CD4-positive, alpha-beta memory T cell (primary cell): ENCODE measurements at regions not wholly inside any gene's neighbourhood (a gene's known extent, or its start where the extent isn't known, plus 50 kb on each side); places are given as distances from the start of the nearest gene placed in this dataset.

Experiments used
- CTCF ChIA-PET: fragments of 350-600 bp; sonication (Branson Sonifier 250); formaldehyde crosslinking; loops from one replicate; lab custom pipeline; 2021; ENCODE audit warnings: inconsistent platforms; ENCODE audit not compliant: partially characterized antibody; lab: Charles Lee
- POLR2A ChIA-PET: fragments of 350-600 bp; sonication (Branson Sonifier 250); formaldehyde crosslinking; loops from one replicate; lab custom pipeline; 2021; ENCODE audit not compliant: partially characterized antibody; lab: Charles Lee
- DNase-seq, 5 donors: peaks; one replicate each; pipeline versions ENCODE4 v3.0.0 to v3.0.0-alpha.2; 2020 to 2022; ENCODE audit warnings: mixed read lengths in 1 of 5
- H3K27ac ChIP-seq: one replicate; pipeline ENCODE4 v1.7.0; 2013; ENCODE audit warnings: low read depth, low read length
- H3K27me3 ChIP-seq: 2 replicates; pipeline ENCODE4 v1.7.0; 2013; ENCODE audit warnings: mild to moderate bottlenecking, low read length, moderate library complexity; ENCODE audit not compliant: insufficient read depth
- H3K36me3 ChIP-seq: 2 replicates; pipeline ENCODE4 v1.7.0; 2013; ENCODE audit warnings: mild to moderate bottlenecking, low read length, moderate library complexity; ENCODE audit not compliant: insufficient read depth
- H3K4me1 ChIP-seq: 2 replicates; pipeline ENCODE4 v1.7.0; 2013; ENCODE audit warnings: mild to moderate bottlenecking, low read length, moderate library complexity; ENCODE audit not compliant: insufficient read depth
- H3K4me3 ChIP-seq, 2 donors: one replicate each; pipeline ENCODE4 v1.7.0; 2013; ENCODE audit warnings: low read length in 2 of 2, mild to moderate bottlenecking in 1 of 2
- H3K9me3 ChIP-seq, 2 donors: one replicate each; pipeline ENCODE4 v1.7.0; 2013; ENCODE audit warnings: low read length in 2 of 2, control low read depth in 1 of 2; ENCODE audit not compliant: control insufficient read depth in 1 of 2
- H3K27ac Mint-ChIP-seq, 7 donors: one replicate each; pipeline ENCODE4 v1.8.0; 2020 to 2021; ENCODE audit warnings: mixed read lengths in 7 of 7, mild to moderate bottlenecking in 6 of 7, inconsistent platforms in 3 of 7, moderate library complexity in 3 of 7
- H3K27me3 Mint-ChIP-seq, 2 donors: one replicate each; pipeline ENCODE4 v1.8.0; 2020 to 2021; ENCODE audit warnings: mixed read lengths in 2 of 2
- H3K36me3 Mint-ChIP-seq, 2 donors: one replicate each; pipeline ENCODE4 v1.8.0; 2020 to 2021; ENCODE audit warnings: mixed read lengths in 2 of 2, inconsistent platforms in 1 of 2, mild to moderate bottlenecking in 1 of 2
- H3K4me1 Mint-ChIP-seq, 4 donors: one replicate each; pipeline ENCODE4 v1.8.0; 2020 to 2021; ENCODE audit warnings: mixed read lengths in 4 of 4, mild to moderate bottlenecking in 1 of 4
- H3K4me3 Mint-ChIP-seq, 8 donors: one replicate each; pipeline ENCODE4 v1.8.0; 2020 to 2021; ENCODE audit warnings: mixed read lengths in 8 of 8, mild to moderate bottlenecking in 7 of 8, moderate library complexity in 6 of 8, inconsistent platforms in 3 of 8
- H3K9me3 Mint-ChIP-seq, 8 donors: one replicate each; pipeline ENCODE4 v1.8.0; 2020 to 2021; ENCODE audit warnings: mixed read lengths in 8 of 8, mild to moderate bottlenecking in 5 of 8, inconsistent platforms in 3 of 8, moderate library complexity in 1 of 8
- intact Hi-C: fragments of 100-400 bp; cut with micrococcal nuclease; formaldehyde crosslinking; loops from one replicate; pipeline ENCODE4 v1.15.1; 2023

DNA sequence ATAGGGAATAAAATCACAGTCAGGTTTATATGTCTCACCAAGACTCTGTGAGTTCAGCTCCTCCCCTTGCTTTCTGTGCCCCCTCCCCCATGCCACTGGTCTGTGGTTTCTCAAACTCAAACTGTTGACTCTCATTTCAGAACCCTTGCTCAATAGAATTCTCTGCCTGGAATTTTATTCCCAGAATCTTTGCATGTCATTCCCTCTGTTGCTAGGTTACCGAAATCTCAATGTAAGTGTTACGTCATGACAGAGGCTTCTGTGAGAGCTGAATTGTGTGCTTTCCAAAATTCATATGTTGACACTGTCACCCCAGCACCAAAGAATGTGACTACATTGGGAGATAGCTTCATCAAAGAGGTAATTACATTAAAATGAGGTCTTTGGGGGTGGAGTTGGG lies 1938.8 kb downstream of the TP53TG3F start:
- DNase-seq = no peak
- intact Hi-C loops = no loop called here
- no peaks in the 10 kb centered on the region for H3K27me3 Mint-ChIP-seq
- H3K9me3 ChIP-seq = peaks cover 0 to 14% of the 10 kb centered on the region in 2 donors
- H3K4me3 Mint-ChIP-seq = no peak overlapping the region
- H3K27me3 ChIP-seq = no peaks in the 10 kb centered on the region
- no peaks in the 10 kb centered on the region for H3K4me1 ChIP-seq
- ChIA-PET POLR2A (no interaction called here), CTCF (no interaction called here)
- H3K9me3 Mint-ChIP-seq = peaks cover 0 to 50% (median 26%) of the 10 kb centered on the region in 8 donors
- H3K27ac Mint-ChIP-seq = no peak overlapping the region
- H3K4me1 Mint-ChIP-seq = no peaks in the 10 kb centered on the region
- no peaks in the 10 kb centered on the region for H3K36me3 Mint-ChIP-seq
- H3K4me3 ChIP-seq = no peak overlapping the region
- no peaks in the 10 kb centered on the region for H3K36me3 ChIP-seq
- H3K27ac ChIP-seq = no peak overlapping the region

GRCh38 chr16:35399133-35399532 lies 1939.7 kb downstream of the TP53TG3F start:
- no peak for DNase-seq
- H3K27ac Mint-ChIP-seq = no peak overlapping the region
- H3K27me3 Mint-ChIP-seq = no peaks in the 10 kb centered on the region
- no peaks in the 10 kb centered on the region for H3K36me3 Mint-ChIP-seq
- Histone ChIP-seq H3K36me3 (no peaks in the 10 kb centered on the region), H3K4me3 (no peak overlapping the region), H3K4me1 (no peaks in the 10 kb centered on the region), H3K27me3 (no peaks in the 10 kb centered on the region), H3K9me3 (peaks cover 0 to 7% of the 10 kb centered on the region in 2 donors), H3K27ac (no peak overlapping the region)
- H3K9me3 Mint-ChIP-seq = peaks cover 0 to 52% (median 24%) of the 10 kb centered on the region in 8 donors
- ChIA-PET POLR2A (no interaction called here), CTCF (no interaction called here)
- no peaks in the 10 kb centered on the region for H3K4me1 Mint-ChIP-seq
- H3K4me3 Mint-ChIP-seq = no peak overlapping the region
- intact Hi-C loops = no loop called here

DNA sequence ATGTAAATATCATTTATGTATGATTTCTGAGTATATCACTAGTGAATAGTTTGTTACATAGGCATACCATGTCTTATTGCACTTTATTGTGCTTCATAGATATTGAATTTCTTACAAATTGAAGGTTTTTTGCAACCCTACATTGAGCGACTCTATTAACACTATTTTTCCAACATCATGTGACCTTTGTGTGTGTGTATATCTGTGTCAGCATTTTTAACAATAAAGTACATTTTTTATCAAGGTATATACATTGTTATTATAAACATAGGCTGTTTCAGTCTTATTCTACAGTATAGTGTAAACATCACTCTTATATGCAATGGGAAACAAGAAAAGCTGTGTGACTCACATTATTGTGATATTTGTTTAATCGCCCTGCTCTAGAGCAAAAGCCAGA lies 1944.9 kb downstream of the TP53TG3F start:
- Histone ChIP-seq H3K9me3 (no peaks in the 10 kb centered on the region), H3K27ac (no peak overlapping the region), H3K27me3 (no peaks in the 10 kb centered on the region), H3K36me3 (no peaks in the 10 kb centered on the region), H3K4me1 (no peaks in the 10 kb centered on the region), H3K4me3 (no peak overlapping the region)
- ChIA-PET CTCF (no interaction called here), POLR2A (no interaction called here)
- DNase-seq = no peak
- no peaks in the 10 kb centered on the region for H3K36me3 Mint-ChIP-seq
- intact Hi-C loops = no loop called here
- no peaks in the 10 kb centered on the region for H3K4me1 Mint-ChIP-seq
- no peak overlapping the region for H3K27ac Mint-ChIP-seq
- H3K27me3 Mint-ChIP-seq = no peaks in the 10 kb centered on the region
- H3K4me3 Mint-ChIP-seq = no peak overlapping the region
- peaks cover 0 to 55% (median 27%) of the 10 kb centered on the region in 8 donors for H3K9me3 Mint-ChIP-seq

DNA sequence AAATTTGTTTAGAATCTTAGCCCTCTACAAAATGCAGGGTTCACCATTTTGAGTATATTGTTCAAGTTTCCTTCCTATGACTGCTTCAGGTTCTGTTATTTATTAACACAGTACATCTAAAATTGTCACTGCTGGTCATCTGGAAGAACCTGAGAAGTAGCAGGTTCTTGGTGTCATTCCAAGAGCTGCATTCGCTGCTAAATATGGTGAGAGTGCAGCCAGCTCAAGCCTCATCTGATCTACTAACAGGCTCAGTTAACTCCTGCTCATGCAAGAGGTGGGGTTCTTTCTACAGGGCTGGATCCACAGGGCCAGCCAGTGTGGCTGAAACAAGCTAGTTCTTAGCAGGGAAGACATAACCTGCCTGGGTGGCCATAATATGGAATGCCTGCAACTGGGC lies 1946.1 kb downstream of the TP53TG3F start:
- ChIA-PET POLR2A (no interaction called here), CTCF (no interaction called here)
- intact Hi-C loops = no loop called here
- Mint-ChIP-seq H3K4me1 (no peaks in the 10 kb centered on the region), H3K9me3 (peaks cover 0 to 59% (median 29%) of the 10 kb centered on the region in 8 donors), H3K36me3 (no peaks in the 10 kb centered on the region), H3K27me3 (no peaks in the 10 kb centered on the region), H3K4me3 (no peak overlapping the region), H3K27ac (no peak overlapping the region)
- DNase-seq = no peak
- Histone ChIP-seq H3K36me3 (no peaks in the 10 kb centered on the region), H3K27me3 (no peaks in the 10 kb centered on the region), H3K4me3 (no peak overlapping the region), H3K9me3 (no peaks in the 10 kb centered on the region), H3K4me1 (no peaks in the 10 kb centered on the region), H3K27ac (no peak overlapping the region)

DNA sequence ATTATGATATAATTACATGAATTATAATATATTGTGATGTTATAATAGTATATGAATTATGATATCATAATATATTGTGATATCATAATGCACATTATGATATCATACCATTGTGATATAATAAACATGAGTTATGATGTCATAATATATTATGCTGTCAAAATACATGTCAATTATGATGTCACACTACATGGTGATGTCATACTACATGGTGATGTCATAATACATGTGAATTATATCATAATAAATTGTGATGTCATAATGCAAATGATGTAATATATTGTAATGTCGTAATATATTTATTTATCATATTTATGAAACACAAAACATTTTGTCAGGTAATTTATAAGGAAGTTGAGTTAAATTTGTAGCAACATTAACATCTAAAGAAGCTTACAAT lies 1950.1 kb downstream of the TP53TG3F start:
- no peaks in the 10 kb centered on the region for H3K36me3 Mint-ChIP-seq
- peak overlapping the region in 1 of 7 donors; percentile 48 for H3K27ac Mint-ChIP-seq
- H3K4me1 Mint-ChIP-seq = no peaks in the 10 kb centered on the region
- ChIA-PET CTCF (no interaction called here), POLR2A (no interaction called here)
- DNase-seq = no peak
- Histone ChIP-seq H3K27ac (no peak overlapping the region), H3K36me3 (no peaks in the 10 kb centered on the region), H3K27me3 (no peaks in the 10 kb centered on the region), H3K4me3 (no peak overlapping the region), H3K9me3 (no peaks in the 10 kb centered on the region), H3K4me1 (no peaks in the 10 kb centered on the region)
- no peak overlapping the region for H3K4me3 Mint-ChIP-seq
- peaks cover 6 to 67% (median 39%) of the 10 kb centered on the region in 8 donors for H3K9me3 Mint-ChIP-seq
- H3K27me3 Mint-ChIP-seq = no peaks in the 10 kb centered on the region
- intact Hi-C loops = no loop called here

DNA sequence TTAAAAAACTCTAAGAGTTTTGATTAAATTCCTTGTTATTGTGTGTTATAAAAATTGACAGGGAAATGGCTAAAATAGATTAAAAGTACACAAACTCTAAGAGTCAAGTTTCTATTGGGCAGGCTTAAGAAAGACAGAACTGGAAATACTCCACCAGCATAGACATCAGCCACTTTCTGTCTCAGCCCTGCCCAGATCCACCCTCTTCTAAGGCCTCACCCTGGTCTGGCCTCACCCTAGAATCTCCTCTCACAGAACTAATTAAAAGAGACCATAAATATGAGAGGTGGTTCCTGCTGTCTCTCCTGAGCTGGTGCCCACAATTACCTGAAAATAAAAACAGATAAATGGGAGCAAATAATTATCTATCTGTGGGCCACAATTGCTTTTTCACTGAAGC lies 1951.0 kb downstream of the TP53TG3F start:
- DNase-seq = no peak
- Mint-ChIP-seq H3K4me3 (no peak overlapping the region), H3K27me3 (no peaks in the 10 kb centered on the region), H3K27ac (no peak overlapping the region), H3K9me3 (peaks cover 6 to 69% (median 44%) of the 10 kb centered on the region in 8 donors), H3K36me3 (no peaks in the 10 kb centered on the region), H3K4me1 (no peaks in the 10 kb centered on the region)
- ChIA-PET POLR2A (no interaction called here), CTCF (no interaction called here)
- no peaks in the 10 kb centered on the region for H3K4me1 ChIP-seq
- no peaks in the 10 kb centered on the region for H3K27me3 ChIP-seq
- no peaks in the 10 kb centered on the region for H3K36me3 ChIP-seq
- H3K9me3 ChIP-seq = no peaks in the 10 kb centered on the region
- H3K4me3 ChIP-seq = no peak overlapping the region
- intact Hi-C loops = no loop called here
- no peak overlapping the region for H3K27ac ChIP-seq

- no peaks in the 10 kb centered on the region for H3K9me3 ChIP-seq
- peaks cover 6 to 71% (median 45%) of the 10 kb centered on the region in 8 donors for H3K9me3 Mint-ChIP-seq
- no peak overlapping the region for H3K4me3 ChIP-seq
- H3K4me1 Mint-ChIP-seq = no peaks in the 10 kb centered on the region
- peaks cover 0 to 1% of the 10 kb centered on the region in 2 donors for H3K36me3 Mint-ChIP-seq
- H3K27me3 Mint-ChIP-seq = no peaks in the 10 kb centered on the region
- no peak overlapping the region for H3K27ac Mint-ChIP-seq
- H3K4me1 ChIP-seq = no peaks in the 10 kb centered on the region
- ChIA-PET POLR2A (no interaction called here), CTCF (no interaction called here)
- H3K36me3 ChIP-seq = no peaks in the 10 kb centered on the region
- DNase-seq = no peak
- H3K27me3 ChIP-seq = no peaks in the 10 kb centered on the region
- H3K27ac ChIP-seq = no peak overlapping the region
- H3K4me3 Mint-ChIP-seq = no peak overlapping the region
- intact Hi-C loops = no loop called here
Measured at GRCh38 chr16:35411156-35411555, 1951.7 kb downstream of the TP53TG3F start.

- Mint-ChIP-seq H3K9me3 (peaks cover 5 to 69% (median 36%) of the 10 kb centered on the region in 8 donors), H3K4me3 (peak overlapping the region in 1 of 8 donors; percentile 41), H3K27me3 (no peaks in the 10 kb centered on the region), H3K36me3 (peaks cover 0 to 3% of the 10 kb centered on the region in 2 donors), H3K4me1 (no peaks in the 10 kb centered on the region), H3K27ac (no peak overlapping the region)
- ChIA-PET CTCF (no interaction called here), POLR2A (no interaction called here)
- Histone ChIP-seq H3K4me1 (no peaks in the 10 kb centered on the region), H3K4me3 (no peak overlapping the region), H3K36me3 (no peaks in the 10 kb centered on the region), H3K27me3 (no peaks in the 10 kb centered on the region), H3K27ac (no peak overlapping the region), H3K9me3 (no peaks in the 10 kb centered on the region)
- intact Hi-C loops = no loop called here
- DNase-seq = no peak
Measured at GRCh38 chr16:35414139-35414538, 1954.7 kb downstream of the TP53TG3F start.
